GM18511 (cell line): ENCODE measurements at regions not wholly inside any gene's neighbourhood (a gene's known extent, or its start where the extent isn't known, plus 50 kb on each side); places are given as distances from the start of the nearest gene placed in this dataset.
A peak's percentile ranks its signal among the peaks of the same experiment; 100 is the strongest.

ENCODE experiments used
- ATAC-seq: cut with Tn5 transposase; IDR thresholded peaks from one replicate; pipeline ENCODE4 v1.9.1; 2021; ENCODE audit warnings: mild to moderate bottlenecking, moderate library complexity; ENCODE audit not compliant: unreplicated experiment

DNA sequence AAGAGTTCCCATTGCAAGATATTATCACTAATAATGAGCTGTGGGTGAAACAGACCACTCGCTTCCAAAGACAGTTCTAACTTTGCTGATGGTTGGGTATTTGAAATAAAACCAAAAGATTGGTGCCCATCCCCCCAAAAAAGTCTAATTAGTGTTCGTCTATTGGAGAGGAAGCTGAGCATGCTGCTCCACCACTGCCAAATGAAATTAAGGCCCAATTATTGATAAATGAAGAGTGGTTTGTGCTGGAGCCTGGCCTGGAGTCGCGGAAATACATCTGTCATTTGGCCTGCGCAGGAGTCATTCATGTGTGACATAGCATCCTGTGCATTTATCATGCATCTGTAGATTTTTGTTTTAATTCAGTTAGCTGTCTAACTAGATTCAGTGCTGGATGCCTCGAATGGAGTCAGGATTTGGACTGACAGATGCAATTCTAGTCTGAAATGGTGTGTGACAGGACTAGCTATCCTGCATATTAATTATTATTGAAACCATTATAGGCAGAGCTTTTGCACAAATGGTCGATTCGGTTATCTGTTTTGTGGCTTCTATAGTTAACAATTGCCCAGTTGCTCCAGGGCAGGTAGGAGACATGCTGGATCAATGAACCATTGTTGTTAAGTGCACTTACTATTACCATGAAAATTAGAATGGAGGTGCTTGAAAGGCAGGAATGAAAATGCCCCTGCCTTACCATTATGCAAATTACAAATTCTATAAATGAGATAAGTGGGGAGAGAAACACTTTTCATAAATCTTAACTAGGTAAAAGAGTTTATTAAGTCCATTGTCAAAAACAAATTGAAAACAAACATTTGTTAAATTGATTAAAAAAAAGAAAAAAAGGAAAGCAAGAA lies 450.4 kb upstream of the TCF4 start:
- no peak for ATAC-seq

DNA sequence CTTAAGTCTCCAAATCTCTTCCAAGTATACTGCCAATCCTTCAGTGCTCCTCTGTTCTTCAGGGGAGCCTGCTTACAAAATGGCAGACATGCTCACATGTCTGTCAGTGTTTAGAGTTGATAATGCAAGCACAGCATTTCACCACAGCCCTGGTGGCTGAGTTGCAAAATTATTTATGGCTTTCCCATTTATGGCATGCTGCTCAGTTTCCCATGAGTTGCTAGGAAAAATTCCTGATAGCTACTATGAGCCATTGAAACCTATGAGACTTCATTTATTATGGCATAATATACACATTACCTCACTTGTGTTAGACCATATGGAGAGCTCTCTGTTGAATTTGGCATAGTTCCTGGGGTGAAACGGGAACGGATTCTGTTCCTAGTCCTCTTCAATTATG lies 448.7 kb upstream of the TCF4 start:
- ATAC-seq: no peak

DNA sequence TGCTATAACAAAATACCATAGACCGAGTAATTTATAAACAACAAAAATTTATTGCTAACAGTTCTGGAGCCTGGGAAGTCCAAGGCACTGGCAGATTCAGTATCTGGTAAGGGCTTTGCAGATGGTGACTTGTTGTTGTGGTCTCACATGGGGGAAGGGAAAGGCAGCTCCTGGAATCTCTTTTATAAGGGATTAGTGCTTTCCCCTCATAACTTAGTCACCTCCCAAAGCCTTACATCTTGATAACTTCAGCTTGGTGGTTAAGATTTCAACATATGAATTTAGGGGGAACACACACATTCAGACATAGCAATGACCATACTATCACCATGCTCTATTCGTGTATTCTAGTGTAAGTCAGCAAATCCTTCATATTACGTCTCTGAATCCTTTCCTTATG lies 447.6 kb upstream of the TCF4 start:
- no peak for ATAC-seq

DNA sequence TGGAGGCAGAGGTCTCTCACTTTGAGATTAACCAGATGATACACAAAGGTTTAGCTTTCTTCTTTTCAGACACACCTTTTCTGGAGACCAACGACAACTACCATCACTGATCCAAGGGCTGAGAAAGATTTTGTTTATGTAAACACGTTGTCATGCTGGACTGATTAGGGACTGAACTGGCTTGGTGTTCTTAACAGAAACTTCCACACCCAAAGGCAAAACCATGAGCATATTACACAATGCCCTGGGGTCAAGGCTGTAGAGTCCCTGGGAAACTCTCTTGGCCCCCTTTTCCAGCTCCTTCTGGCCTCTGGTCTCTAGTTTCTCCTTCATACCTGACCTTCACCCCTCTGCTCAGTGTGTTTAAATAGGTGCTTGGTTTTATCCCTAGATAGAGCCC lies 447.0 kb upstream of the TCF4 start:
- no peak for ATAC-seq

DNA sequence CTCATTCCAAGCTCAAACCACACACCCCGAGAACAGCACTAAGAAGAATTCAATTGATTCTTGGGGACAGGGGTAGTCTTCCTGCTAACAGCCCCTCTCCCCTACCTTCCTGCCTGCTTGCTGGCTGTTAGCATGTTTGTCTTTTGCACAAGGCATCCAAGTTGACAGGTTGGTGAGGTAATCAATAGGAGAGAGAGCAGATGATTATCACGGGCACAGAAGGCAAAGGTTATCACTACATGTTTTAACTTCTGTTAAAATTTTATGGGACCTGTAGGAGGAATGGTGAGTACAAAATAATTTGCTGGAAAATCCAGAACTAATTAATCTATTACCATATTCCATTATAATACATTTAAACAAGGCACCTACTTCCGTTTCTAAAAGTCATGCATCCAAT lies 442.1 kb upstream of the TCF4 start:
- ATAC-seq: no peak

DNA sequence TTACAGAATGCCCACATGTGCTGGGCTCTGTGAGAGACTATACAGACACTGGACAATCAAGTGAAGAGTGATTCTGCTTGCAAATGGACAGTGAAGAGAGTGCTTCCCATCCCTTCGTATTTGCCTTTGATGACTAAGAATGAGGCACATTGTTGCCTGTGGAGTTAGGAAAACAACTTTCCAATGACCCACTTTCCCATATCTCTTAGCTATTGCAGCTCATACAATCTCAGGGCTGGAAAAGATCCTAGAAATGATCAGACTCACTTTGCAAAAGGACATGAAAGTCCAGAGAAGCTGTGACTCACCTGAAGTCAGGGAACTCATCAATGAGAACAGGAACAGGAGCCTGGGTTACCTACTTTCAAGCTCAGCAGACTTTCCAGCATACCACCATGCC lies 440.5 kb upstream of the TCF4 start:
- no peak for ATAC-seq

DNA sequence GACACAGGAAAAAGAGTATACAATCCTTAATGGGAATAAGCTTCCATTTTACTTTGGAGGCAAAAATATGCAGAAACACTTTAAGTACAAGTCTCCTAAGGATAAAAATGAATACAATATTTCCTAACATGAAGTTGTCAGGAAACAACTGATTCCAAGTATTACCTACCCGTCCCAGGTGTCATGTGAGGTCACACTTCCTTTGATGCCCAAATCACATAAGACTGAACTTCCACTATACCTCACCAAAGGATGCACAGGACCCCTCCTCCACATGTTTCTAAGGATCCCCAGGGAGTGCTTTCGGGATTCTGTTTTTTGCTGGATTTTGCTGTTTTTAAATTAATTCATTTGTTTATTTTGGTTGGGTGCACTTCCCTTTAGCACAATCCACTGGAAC lies 438.5 kb upstream of the TCF4 start:
- no peak for ATAC-seq

DNA sequence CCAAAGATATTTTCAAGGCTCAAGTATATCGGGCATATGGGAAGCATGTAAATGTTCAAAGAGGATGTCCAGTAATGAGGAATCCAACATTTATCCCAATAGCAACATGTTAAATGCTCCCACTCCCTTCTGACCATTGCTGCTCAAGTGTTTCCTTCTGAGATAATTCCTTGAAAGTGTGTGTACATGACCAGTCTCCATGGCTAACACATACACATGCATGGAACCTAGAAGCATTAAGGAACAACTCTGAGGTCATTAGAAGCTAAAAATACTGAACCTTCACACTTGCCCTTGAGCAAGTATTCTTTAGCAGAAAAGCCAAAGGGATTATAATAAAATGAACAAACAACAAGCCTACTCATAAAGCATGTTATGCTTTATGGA lies 433.8 kb upstream of the TCF4 start:
- ATAC-seq: no peak

DNA sequence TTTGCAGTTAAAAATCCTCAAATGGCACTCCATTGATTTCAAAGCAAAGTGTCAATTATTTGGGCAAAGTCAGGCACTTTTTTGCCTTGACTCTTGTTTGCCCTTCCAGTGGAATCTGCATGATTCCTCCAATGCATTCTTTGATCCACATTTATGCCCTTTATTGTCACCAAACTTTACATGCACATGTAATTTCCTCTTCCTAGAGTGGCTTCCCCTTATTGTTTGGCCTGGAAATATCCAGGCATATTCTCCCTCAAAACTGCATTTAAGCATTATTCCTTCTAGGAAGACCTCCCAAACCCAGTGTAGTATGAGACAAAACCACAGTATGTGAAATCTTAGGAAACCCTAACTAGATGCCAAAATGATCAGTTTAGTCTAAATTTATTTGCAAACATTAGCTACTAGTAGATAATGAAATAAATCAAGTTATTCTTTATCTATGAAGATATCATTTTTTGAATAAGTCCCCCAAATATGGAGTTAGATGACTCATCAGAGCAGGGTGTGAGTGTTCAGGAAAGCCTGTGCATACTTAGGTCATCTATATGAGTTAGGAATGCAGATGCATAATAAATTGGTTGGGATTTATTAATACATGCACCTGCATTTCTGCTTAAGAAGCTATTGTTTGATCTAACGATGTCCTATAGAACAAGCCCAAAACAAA lies 433.3 kb upstream of the TCF4 start:
- no peak for ATAC-seq

DNA sequence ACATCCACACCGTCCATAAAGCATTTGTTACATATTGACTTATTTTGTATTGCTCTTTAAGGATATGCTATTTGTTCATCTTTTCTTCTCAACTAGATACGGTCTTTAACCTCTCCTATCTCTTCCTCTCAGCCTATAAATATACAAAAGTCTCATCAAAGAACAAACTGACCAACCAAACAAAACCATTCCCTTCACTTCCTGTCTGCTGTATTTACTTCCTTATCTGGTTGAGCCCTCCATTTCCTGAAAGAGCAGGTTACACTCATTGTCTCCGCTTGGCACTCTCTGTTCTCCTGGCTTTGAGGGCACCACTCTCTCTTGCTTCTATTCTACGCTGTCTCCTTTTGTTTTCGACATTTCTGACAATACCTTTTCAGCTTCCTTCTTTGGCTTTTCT lies 431.9 kb upstream of the TCF4 start:
- no peak for ATAC-seq

DNA sequence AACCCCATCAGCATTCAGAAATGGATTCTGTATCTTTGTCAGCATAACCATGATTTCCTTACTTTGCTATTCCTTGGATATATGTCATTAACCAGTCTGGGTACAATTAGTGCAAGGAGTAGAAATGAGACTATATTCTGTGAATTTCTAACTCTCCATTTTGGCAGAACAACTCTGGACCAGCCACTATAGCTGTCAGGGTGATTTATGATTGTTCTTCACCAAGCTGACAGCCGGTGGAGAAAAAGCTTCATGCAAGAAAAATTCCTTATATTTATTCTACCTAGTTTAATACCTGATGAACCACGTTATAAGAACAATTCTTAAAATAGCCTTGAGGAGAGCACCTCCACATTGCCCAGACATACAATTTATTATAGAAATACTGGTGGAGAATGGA lies 431.2 kb upstream of the TCF4 start:
- no peak for ATAC-seq

DNA sequence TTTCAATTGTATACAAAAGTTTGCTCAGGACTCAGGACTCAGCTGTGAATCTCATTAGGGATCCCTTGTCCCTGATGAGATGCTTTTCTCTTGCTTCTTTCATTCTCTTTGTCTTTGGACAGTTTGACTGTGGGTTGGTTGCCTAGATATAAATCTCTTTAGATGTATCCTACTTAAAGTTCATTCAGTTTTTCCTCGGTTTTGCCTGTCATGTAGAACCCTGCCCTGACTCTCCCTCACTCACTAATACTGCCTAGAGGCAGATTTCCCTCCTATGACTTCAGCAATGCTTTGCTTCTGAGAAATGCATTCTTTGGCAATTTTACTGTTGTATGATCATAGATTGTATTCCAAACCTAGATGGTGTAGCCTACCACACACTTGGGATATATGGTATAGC lies 421.4 kb upstream of the TCF4 start:
- ATAC-seq: no peak

DNA sequence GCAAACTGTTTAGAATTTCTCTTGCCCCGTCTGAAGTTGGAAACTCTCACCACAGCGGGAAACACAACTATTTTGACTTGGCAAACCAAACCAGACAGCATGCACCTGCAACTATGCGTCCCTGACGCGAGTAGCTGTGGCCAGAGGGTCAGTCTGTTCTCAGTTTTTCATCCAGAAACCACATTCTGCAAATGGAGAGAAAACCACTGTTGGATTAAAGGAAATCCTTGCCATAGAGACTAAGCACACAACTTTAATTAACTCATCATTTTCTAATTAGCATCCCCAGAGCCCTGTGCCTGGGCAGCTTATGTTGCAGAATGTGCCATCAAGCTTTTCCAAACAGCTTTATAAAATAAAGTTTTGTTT lies 415.7 kb upstream of the TCF4 start:
- ATAC-seq: no peak

DNA sequence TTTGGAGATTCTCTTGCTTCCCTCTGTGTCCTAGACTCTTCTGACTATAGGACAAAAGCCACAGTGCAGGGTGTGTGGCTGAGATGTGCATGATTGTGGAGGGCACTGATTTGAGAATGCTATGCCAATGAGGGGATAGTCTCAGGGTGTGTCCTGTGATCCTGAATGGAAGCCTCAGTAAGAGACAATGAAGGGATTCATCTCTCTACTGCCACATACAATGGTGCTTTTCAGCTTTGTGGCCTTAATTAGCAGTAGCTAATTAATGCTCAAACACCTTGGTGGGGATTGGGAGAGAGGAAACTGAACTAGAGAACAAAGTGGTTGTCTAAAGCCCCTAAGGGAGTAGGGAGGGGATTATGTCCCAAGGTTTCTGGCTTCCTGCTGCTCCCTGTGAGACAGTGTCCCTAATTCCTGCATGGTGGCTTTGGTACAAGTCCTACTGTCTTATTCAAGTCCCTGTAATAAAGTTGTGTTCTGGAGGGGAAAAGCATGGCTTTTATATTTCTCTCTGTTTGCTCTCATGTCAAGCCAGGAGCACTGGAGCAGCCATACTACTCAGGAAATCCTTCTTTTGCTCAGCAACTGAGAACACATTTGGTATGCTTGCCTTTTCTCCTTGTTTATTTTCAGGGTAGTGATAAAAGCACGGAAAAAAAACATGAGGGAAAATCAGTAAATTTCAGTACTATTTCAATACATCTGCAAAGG lies 415.2 kb upstream of the TCF4 start:
- no peak for ATAC-seq

DNA sequence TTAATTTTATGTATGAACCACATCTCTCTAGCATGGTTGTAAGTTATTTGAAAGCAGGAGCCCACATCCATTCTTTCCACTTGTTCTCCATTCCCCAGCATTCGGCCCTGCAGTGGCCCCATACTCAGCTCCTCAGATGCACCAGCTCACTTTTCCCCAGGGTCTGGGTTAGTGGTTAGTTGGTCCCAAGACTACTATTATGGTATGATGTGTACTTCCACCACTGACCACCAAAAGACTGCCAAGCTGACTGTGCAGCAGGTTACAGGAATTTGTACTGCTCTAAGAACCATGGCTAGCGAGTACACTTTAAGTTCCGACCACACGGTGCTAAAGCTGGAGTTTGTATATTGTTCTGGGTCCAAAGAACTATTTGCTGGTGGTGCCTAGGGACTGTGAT lies 413.6 kb upstream of the TCF4 start:
- ATAC-seq: no peak

DNA sequence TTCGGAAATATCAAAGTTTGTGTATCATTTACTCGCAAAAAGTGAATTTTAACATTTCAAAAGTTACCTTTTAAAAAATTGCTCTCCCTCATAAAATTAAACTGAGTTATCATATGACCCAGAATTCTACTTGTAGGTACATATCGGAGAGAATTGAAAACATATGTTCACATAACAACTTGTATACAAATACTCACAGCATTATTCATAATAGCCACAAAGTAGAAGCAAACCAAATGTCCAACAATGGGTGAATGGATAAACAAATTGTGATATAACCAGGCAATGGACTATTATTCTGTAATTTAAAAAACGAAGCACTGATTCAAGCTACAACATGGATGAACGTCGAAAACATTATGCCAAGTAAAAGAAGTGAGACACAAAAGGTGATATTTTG lies 412.0 kb upstream of the TCF4 start:
- ATAC-seq: no peak

DNA sequence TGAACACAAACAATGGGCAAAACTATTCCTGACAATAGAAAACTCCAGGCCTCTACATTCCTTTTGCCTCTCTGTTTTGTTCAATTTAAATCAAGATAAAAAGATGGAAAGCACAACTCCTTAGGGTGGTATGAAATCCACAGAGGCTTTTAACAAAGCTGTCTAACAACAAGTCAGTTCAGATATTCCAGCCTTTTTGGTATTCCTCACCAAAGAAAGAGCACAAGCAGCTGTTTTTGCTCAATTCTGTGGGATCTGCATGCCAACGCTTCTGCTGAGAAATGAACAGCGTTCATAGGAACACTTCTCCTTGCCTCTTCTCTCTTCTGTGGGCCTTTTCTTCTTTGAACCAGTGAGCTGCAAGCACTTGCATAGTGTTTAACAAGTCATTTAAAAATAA lies 411.6 kb upstream of the TCF4 start:
- no peak for ATAC-seq

DNA sequence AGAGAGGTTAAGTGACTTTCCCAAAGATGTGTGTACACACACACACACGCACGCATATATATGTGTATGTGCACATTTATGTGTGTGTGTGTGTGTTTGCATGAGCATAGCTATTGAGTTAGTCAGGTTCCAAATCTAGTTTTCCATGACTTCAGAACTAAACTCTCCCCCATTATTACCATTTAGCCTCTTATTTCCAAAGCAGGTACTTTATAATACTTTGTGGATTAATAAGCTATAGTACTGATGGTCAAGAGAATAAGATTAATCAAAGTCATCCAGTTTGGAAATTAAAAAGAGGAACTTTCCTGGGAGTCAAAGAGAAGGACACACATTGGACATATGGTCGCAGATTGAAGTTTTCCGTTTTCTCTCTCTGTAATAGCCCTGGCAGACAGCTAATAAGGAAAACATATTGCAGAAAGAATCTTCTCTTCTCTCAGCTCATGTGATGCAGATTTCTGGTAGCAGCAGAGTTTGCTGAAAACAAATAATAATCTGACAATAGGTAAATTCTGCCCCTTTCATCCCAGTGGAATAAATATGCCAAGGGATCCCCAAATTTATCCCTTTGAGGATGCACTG lies 410.9 kb upstream of the TCF4 start:
- ATAC-seq: no peak

DNA sequence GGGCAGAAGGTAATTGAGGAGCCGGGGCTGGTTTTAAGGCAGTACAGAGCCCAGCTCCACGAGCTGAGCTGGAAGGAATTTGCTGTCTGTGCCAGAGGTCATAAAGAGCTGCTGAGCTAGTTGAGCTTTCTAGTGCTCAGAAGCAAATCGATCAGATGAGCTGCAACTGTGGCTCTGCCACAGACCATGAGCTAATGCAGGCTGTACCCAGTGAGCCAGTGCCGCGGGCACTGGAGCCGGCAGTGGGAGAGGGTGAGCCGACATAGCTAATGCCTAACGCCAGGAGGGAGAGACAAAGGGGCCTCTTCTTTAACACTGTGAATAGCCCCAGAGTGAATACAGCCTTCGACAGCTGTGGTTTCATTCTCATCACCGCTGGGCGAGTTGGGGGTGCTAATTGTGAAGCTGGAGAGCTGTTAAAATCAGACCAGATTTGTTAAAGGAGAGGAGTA lies 410.1 kb upstream of the TCF4 start:
- no peak for ATAC-seq

DNA sequence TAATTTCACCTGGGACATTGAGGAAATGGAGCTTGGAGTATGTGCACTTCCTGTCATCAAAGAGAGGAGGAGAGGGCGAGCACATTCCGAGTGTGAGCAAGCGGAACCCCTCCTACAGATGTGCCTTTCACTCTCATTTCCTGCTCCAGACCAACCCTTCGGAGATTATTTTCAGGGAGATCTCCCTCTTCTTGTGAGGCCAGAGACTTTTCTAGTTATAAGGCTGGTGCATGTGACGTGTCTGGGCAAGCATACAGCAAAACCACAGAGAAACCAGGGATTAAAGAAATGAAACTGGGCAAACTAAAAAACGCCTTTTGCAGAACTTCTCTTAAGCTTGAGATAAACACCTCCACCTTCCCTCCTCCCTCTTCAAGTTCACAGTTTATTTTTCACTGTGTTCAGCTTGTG lies 409.2 kb upstream of the TCF4 start:
- peak; percentile 68 for ATAC-seq

DNA sequence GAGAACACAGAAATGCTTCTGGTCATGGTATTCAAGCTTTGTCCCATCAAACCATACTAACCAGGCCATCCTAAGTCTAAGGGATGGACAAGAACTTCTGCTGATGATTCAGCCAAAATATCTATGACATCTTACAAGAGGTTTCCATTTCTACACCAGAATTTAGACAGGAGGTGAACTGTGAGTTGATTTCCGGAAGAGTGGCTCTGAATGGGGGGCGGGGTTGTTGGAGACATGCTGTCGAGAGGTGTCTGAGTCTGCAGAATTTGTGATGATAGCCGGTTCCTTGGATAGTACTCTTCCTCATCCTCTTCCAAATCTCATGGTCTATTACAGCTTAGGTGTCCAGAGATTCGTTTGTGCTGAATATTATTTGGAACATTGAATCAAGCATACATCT lies 408.7 kb upstream of the TCF4 start:
- ATAC-seq: no peak

DNA sequence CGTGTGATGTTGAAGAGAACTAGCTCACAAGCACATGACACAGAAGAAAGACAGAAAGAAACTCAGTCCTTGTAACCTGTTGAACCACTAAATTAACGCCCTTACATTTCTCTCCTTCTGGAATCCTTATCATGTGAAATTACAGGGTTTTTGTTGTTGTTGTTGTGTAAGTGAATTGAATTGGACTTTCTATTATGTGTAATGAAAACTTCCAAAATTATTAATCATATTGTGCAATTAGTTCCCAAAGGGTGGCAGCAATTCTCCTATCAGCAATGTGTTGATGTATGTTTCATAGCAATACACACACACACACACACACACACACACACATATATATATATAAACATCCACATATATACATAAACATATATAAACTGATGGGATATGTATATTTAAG lies 402.2 kb upstream of the TCF4 start:
- no peak for ATAC-seq
